AG09319 (cell line): ENCODE measurements at regions not wholly inside any gene's neighbourhood (a gene's known extent, or its start where the extent isn't known, plus 50 kb on each side); places are given as distances from the start of the nearest gene placed in this dataset.
A peak's percentile ranks its signal among the peaks of the same experiment; 100 is the strongest.
"Not testable (repeated sequence)": the region's sequence is repeated elsewhere in the genome, so short reads cannot be mapped to it uniquely, and the experiment has no call there.

Source experiments
- DNase-seq: peaks from one replicate; pipeline ENCODE4 v3.0.0-alpha.2; 2010; ENCODE audit warnings: low read depth; ENCODE audit errors: extremely low read depth
- CTCF ChIP-seq: IDR thresholded peaks from 2 replicates; pipeline ENCODE4 v1.5.1; 2011; ENCODE audit warnings: low read depth, mild to moderate bottlenecking, inconsistent platforms, low read length, moderate library complexity

GRCh38 chrX:125108921-125109320 is 210.8 kb upstream of the TEX13C start:
- TF ChIP-seq CTCF: no peak
- no peak for DNase-seq

- no peak for DNase-seq
- no peak; the same call in 1 of the 2 replicates for TF ChIP-seq CTCF
These were observed 188.5 kb upstream of the TEX13C start for GRCh38 chrX:125131164-125131563.

- no peak for DNase-seq
These were observed 187.4 kb upstream of the TEX13C start for GRCh38 chrX:125132274-125132673.

GRCh38 chrX:125137521-125137920 is 182.2 kb upstream of the TEX13C start:
- TF ChIP-seq CTCF: no peak
- no peak for DNase-seq

More at GRCh38 chrX:125132274-125132673, 187.4 kb upstream of the TEX13C start:
- TF ChIP-seq CTCF: peak; percentile 42

- DNase-seq: no peak
- no peak for TF ChIP-seq CTCF
These were observed 169.4 kb upstream of the TEX13C start for GRCh38 chrX:125150231-125150630.

- DNase-seq: no peak
- TF ChIP-seq CTCF: no peak
These were observed 168.5 kb upstream of the TEX13C start for GRCh38 chrX:125151146-125151545.

- no peak for DNase-seq
- no peak for TF ChIP-seq CTCF
These were observed 167.7 kb upstream of the TEX13C start for GRCh38 chrX:125152011-125152410.

GRCh38 chrX:125153621-125154020 is 166.1 kb upstream of the TEX13C start:
- TF ChIP-seq CTCF: no peak
- DNase-seq: no peak

- DNase-seq: not testable (repeated sequence)
These were observed 165.1 kb upstream of the TEX13C start for GRCh38 chrX:125154288-125155257.

GRCh38 chrX:125155296-125156033 is 164.2 kb upstream of the TEX13C start:
- not testable (repeated sequence) for DNase-seq
